Panc1 (cell line): ENCODE measurements at regions not wholly inside any gene's neighbourhood (a gene's known extent, or its start where the extent isn't known, plus 50 kb on each side); places are given as distances from the start of the nearest gene placed in this dataset.

ENCODE experiments used
- ATAC-seq: fragments of 200-7000 bp; cut with Tn5 transposase; 2 replicates; pipeline ENCODE4 v1.9.1; 2020; ENCODE audit warnings: mild to moderate bottlenecking, moderate library complexity
- BruUV-seq: library from RNA; stranded (reverse); fragments of 400-500 nt; replicated peaks from 2 replicates; lab custom pipeline; 2021; lab: Mats Ljungman, UMichigan
- CTCF ChIA-PET: fragments of 300-600 bp; sonication (Branson Sonifier 250); formaldehyde crosslinking; loops from one replicate; lab custom pipeline; 2022; ENCODE audit warnings: antibody characterized with exemption; lab: Charles Lee
- POLR2A ChIA-PET: fragments of 300-600 bp; sonication (Branson Sonifier 250); formaldehyde crosslinking; loops from one replicate; lab custom pipeline; 2022; ENCODE audit warnings: antibody characterized with exemption; lab: Charles Lee
- DNase-seq: peaks from one replicate; pipeline ENCODE4 v3.0.0-alpha.2; 2010; ENCODE audit warnings: low read depth, low spot score
- H3K27ac ChIP-seq: 2 replicates; pipeline ENCODE4 v1.5.1; 2011; ENCODE audit warnings: mild to moderate bottlenecking, low read length, inconsistent platforms
- H3K27me3 ChIP-seq: fragments of 200-500 bp; sonication (Bioruptor generic); 2 replicates; pipeline ENCODE4 v1.6.0; 2014; ENCODE audit warnings: low read length, inconsistent platforms; ENCODE audit not compliant: control insufficient read depth, insufficient read depth
- H3K36me3 ChIP-seq: fragments of 200-500 bp; sonication (Bioruptor generic); 2 replicates; pipeline ENCODE4 v1.5.1; 2014; ENCODE audit warnings: inconsistent platforms, mild to moderate bottlenecking, low read length, moderate library complexity; ENCODE audit not compliant: control insufficient read depth, insufficient read depth
- H3K4me1 ChIP-seq: 2 replicates; pipeline ENCODE4 v1.5.1; 2011; ENCODE audit warnings: inconsistent platforms, mild to moderate bottlenecking, low read length, moderate library complexity; ENCODE audit not compliant: control insufficient read depth, insufficient read depth
- H3K4me3 ChIP-seq, 2 experiments: 2 replicates each; pipeline ENCODE4 v1.5.1; 2011 to 2012; ENCODE audit warnings: low read depth in 2 of 2, low read length in 2 of 2, mild to moderate bottlenecking in 2 of 2, inconsistent platforms in 1 of 2, moderate library complexity in 1 of 2
- H3K9me3 ChIP-seq: fragments of 200-500 bp; sonication (Bioruptor generic); 2 replicates; pipeline ENCODE4 v1.5.1; 2014; ENCODE audit warnings: low read depth, mild to moderate bottlenecking, inconsistent platforms, low read length, moderate library complexity; ENCODE audit not compliant: control insufficient read depth, insufficient read depth
- POLR2AphosphoS5 ChIP-seq: IDR thresholded peaks from 2 replicates; pipeline ENCODE4 v1.6.1; 2012; ENCODE audit warnings: mild to moderate bottlenecking, low read depth, low read length, moderate library complexity
- REST ChIP-seq, 2 experiments: IDR thresholded peaks; 2 replicates each; pipeline ENCODE4 v1.6.1; 2011 to 2012; ENCODE audit warnings: low read depth in 2 of 2, control low read depth in 1 of 2, low read length in 1 of 2, mild to moderate bottlenecking in 1 of 2, moderate library complexity in 1 of 2; ENCODE audit not compliant: insufficient read depth in 1 of 2
- SIN3A ChIP-seq: IDR thresholded peaks from 2 replicates; pipeline ENCODE4 v1.6.1; 2012; ENCODE audit warnings: low read depth, mild to moderate bottlenecking, low read length, moderate library complexity, borderline replicate concordance; ENCODE audit not compliant: insufficient read depth
- TCF7L2 ChIP-seq: IDR thresholded peaks from 2 replicates; pipeline ENCODE4 v1.6.1; 2011; ENCODE audit warnings: mild to moderate bottlenecking, low read depth, low read length, inconsistent platforms
- in situ Hi-C: cut with HindIII; loops from 2 replicates; pipeline ENCODE4 v1.10.0; 2016; ENCODE audit warnings: low sequenced_read_pairs, low pct_unique_long_range_greater_than_20kb
- intact Hi-C: fragments of 100-400 bp; cut with micrococcal nuclease; formaldehyde crosslinking; loops from one replicate; pipeline ENCODE4 v1.10.0; 2022; ENCODE audit not compliant: unreplicated experiment
- TF ChIP-seq, protein P1 (sequence below): fragments of 450-650 bp; IDR thresholded peaks from 2 replicates; pipeline ENCODE4 v1.5.1; 2017; ENCODE audit warnings: mild to moderate bottlenecking

DNA sequence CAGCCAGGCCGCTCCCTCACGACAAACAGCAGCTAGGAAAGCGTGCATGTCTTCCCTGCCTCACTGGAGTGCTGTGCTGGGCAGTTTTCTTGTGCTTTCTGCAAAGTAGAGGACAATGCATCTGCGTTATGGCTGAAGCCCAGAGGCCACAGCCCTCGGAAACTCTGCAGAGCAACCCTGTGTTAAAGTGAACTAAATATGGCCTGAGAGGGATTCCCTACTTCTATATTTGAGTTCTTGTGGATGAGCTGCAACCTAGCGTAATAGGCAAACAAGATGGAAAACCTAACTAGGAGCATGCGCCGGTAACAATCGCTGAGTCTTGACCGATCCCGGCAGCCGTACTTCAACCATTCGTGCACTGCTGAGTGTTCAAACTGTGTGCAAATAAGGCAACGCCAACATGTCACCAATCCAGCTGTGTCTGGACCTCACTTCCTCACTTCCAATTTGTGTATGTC, 471.9 kb upstream of the HS6ST1 start:
- ChIA-PET CTCF (no interaction called here), POLR2A (no interaction called here)
- ATAC-seq = no peak
- in situ Hi-C loops = no loop called here
- no TSS peak for BruUV-seq
- no peak overlapping the region for H3K4me3 ChIP-seq
- DNase-seq = no peak
- no peaks in the 10 kb centered on the region for H3K27me3 ChIP-seq
- no peaks in the 10 kb centered on the region for H3K4me1 ChIP-seq
- TF ChIP-seq SIN3A (no peak), POLR2AphosphoS5 (no peak), TCF7L2 (no peak), REST (IDR thresholded peaks at IDR 0.05; ENCODE audit: insufficient read depth in 1 of 2, low read depth in 2 of 2, low read length in 1 of 2) (no peak)
- TF ChIP-seq, protein P1, sequence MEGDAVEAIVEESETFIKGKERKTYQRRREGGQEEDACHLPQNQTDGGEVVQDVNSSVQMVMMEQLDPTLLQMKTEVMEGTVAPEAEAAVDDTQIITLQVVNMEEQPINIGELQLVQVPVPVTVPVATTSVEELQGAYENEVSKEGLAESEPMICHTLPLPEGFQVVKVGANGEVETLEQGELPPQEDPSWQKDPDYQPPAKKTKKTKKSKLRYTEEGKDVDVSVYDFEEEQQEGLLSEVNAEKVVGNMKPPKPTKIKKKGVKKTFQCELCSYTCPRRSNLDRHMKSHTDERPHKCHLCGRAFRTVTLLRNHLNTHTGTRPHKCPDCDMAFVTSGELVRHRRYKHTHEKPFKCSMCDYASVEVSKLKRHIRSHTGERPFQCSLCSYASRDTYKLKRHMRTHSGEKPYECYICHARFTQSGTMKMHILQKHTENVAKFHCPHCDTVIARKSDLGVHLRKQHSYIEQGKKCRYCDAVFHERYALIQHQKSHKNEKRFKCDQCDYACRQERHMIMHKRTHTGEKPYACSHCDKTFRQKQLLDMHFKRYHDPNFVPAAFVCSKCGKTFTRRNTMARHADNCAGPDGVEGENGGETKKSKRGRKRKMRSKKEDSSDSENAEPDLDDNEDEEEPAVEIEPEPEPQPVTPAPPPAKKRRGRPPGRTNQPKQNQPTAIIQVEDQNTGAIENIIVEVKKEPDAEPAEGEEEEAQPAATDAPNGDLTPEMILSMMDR = no peak
- H3K27ac ChIP-seq = no peak overlapping the region
- H3K36me3 ChIP-seq = no peaks in the 10 kb centered on the region
- no peaks in the 10 kb centered on the region for H3K9me3 ChIP-seq
- intact Hi-C loops = no loop called here

GRCh38 chr2:128791120-128791984, 472.7 kb upstream of the HS6ST1 start:
- BruUV-seq = no TSS peak
- in situ Hi-C loops = no loop called here
- H3K27me3 ChIP-seq = no peaks in the 10 kb centered on the region
- no peak overlapping the region for H3K4me3 ChIP-seq
- ATAC-seq (no peak), DNase-seq (no peak)
- H3K36me3 ChIP-seq = no peaks in the 10 kb centered on the region
- POLR2A ChIA-PET = no interaction called here
- CTCF ChIA-PET = no interaction called here
- no peaks in the 10 kb centered on the region for H3K9me3 ChIP-seq
- no peaks in the 10 kb centered on the region for H3K4me1 ChIP-seq
- intact Hi-C loops = no loop called here
- H3K27ac ChIP-seq = no peak overlapping the region
- TF ChIP-seq REST (IDR thresholded peaks at IDR 0.05; ENCODE audit: insufficient read depth in 1 of 2, low read depth in 2 of 2, low read length in 1 of 2) = no peak
- TF ChIP-seq, protein P1 = no peak
- no peak for TF ChIP-seq POLR2AphosphoS5
- no peak for TF ChIP-seq TCF7L2
- no peak for TF ChIP-seq SIN3A
